ENCODE measurements at regions not wholly inside any gene's neighbourhood (a gene's known extent, or its start where the extent isn't known, plus 50 kb on each side); places are given as distances from the start of the nearest gene placed in this dataset.

DNA sequence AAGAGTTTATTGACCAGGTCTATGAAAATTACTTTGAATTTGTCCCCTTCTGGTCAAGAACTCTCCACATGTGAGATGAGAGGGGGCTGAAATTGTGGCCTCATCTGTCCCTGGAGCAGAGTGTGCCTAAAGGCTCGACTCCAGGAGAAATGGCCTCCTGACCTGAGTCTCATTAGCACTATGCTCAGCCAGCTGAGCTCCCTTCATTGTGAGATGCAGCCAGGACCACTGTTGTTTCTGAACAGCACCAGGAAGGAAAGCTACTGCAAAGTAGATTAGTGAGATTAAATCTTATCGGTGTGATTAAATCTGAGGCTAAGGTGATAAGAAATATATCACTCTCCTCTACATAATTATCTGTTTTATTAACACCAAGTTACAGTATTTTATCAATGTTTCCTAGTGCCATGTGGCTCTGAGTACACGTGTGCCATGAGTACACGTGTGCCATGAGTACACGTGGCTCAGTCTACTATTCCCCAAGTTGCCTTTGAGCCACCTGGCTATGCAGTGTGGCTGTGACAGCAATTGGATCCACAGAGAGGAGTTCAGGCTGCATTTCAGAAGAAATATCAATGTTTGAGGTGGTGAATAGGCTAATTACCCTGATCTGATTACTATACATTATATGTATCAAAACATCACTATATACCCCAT is 126.9 kb downstream of the IPMK start:
- H3K4me1 Mint-ChIP-seq = no peaks in the 10 kb centered on the region
- no peaks in the 10 kb centered on the region for H3K36me3 Mint-ChIP-seq
- peaks cover 2% of the 10 kb centered on the region for H3K27me3 Mint-ChIP-seq (ENCODE audit: low read depth)
- H3K9me3 Mint-ChIP-seq = peaks cover 19% of the 10 kb centered on the region
- no peak overlapping the region for H3K4me3 Mint-ChIP-seq
- TF ChIP-seq, protein P1, sequence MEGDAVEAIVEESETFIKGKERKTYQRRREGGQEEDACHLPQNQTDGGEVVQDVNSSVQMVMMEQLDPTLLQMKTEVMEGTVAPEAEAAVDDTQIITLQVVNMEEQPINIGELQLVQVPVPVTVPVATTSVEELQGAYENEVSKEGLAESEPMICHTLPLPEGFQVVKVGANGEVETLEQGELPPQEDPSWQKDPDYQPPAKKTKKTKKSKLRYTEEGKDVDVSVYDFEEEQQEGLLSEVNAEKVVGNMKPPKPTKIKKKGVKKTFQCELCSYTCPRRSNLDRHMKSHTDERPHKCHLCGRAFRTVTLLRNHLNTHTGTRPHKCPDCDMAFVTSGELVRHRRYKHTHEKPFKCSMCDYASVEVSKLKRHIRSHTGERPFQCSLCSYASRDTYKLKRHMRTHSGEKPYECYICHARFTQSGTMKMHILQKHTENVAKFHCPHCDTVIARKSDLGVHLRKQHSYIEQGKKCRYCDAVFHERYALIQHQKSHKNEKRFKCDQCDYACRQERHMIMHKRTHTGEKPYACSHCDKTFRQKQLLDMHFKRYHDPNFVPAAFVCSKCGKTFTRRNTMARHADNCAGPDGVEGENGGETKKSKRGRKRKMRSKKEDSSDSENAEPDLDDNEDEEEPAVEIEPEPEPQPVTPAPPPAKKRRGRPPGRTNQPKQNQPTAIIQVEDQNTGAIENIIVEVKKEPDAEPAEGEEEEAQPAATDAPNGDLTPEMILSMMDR (IDR thresholded peaks at IDR 0.05; ENCODE audit: unreplicated experiment) = no peak
- no peak overlapping the region for H3K27ac Mint-ChIP-seq
- no peak for DNase-seq (ENCODE audit: low spot score in 2 of 2, unreplicated experiment in 2 of 2)

GRCh38 chr10:58140054-58140453 is 127.6 kb downstream of the IPMK start:
- H3K4me3 Mint-ChIP-seq = no peak overlapping the region
- H3K36me3 Mint-ChIP-seq = no peaks in the 10 kb centered on the region
- H3K27ac Mint-ChIP-seq = no peak overlapping the region

GRCh38 chr10:58137813-58138212 is 129.9 kb downstream of the IPMK start:
- no peak overlapping the region for H3K27ac Mint-ChIP-seq
- H3K36me3 Mint-ChIP-seq = no peaks in the 10 kb centered on the region

More at GRCh38 chr10:58140054-58140453, 127.6 kb downstream of the IPMK start:
- DNase-seq (ENCODE audit: low spot score in 2 of 2, unreplicated experiment in 2 of 2) = no peak
- TF ChIP-seq, protein P1 (IDR thresholded peaks at IDR 0.05; ENCODE audit: unreplicated experiment) = no peak
- Mint-ChIP-seq H3K4me1 (no peaks in the 10 kb centered on the region), H3K27me3 (ENCODE audit: low read depth) (peaks cover 2% of the 10 kb centered on the region), H3K9me3 (peaks cover 19% of the 10 kb centered on the region)

DNA sequence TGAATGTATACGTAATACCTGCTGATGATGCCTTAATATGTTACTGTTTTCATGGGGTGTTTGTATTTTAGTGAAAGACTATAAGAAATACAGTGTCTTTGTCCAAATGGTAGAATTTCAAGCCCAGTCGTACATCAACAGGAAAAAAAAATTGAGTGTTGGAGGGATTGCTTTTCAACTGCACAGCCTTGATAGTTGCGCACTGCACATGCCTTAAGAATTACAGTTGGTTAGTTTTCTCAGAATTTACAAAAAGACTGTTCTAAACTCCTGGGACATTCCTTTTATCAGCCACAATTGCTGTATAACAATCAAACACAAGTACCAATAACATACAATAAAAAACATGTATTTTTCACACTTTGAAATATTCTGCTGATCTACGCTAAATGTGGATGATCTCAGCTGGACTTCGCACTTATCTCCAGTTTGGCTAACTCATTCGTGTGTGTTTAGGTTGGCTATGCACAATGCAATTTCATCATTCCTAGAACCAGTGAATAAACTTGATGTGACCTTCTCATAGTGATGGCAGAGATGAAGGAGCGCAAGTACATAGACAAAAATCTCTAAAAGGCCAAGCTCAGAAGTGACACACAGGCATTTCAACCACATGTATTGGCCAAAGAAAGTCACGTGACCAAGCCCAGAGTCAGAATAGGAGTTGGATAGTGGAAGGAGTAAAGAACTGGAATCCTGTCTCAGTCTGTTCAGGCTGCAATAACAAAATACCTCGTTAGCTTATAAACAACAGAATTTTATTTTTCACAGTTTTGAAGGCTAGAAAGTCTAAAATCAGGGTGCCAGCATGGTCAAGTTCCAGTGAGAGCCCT is 152.3 kb downstream of the IPMK start:
- H3K4me3 Mint-ChIP-seq = no peak overlapping the region
- no peaks in the 10 kb centered on the region for H3K36me3 Mint-ChIP-seq

More at GRCh38 chr10:58137813-58138212, 129.9 kb downstream of the IPMK start:
- Mint-ChIP-seq H3K9me3 (peaks cover 4% of the 10 kb centered on the region), H3K4me3 (no peak overlapping the region), H3K27me3 (ENCODE audit: low read depth) (peaks cover 2% of the 10 kb centered on the region), H3K4me1 (no peaks in the 10 kb centered on the region)
- TF ChIP-seq, protein P1 (IDR thresholded peaks at IDR 0.05; ENCODE audit: unreplicated experiment) = no peak
- DNase-seq (ENCODE audit: low spot score in 2 of 2, unreplicated experiment in 2 of 2) = no peak

GRCh38 chr10:58109731-58110130 is 158.0 kb downstream of the IPMK start:
- H3K27me3 Mint-ChIP-seq (ENCODE audit: low read depth) = no peaks in the 10 kb centered on the region
- no peak overlapping the region for H3K4me3 Mint-ChIP-seq
- no peaks in the 10 kb centered on the region for H3K36me3 Mint-ChIP-seq
- H3K9me3 Mint-ChIP-seq = no peaks in the 10 kb centered on the region
- H3K27ac Mint-ChIP-seq = no peak overlapping the region
- no peaks in the 10 kb centered on the region for H3K4me1 Mint-ChIP-seq
- TF ChIP-seq, protein P1 (IDR thresholded peaks at IDR 0.05; ENCODE audit: unreplicated experiment) = no peak
- DNase-seq (ENCODE audit: low spot score in 2 of 2, unreplicated experiment in 2 of 2) = no peak

More for the DNA sequence above, 152.3 kb downstream of the IPMK start:
- Mint-ChIP-seq H3K4me1 (no peaks in the 10 kb centered on the region), H3K9me3 (no peaks in the 10 kb centered on the region), H3K27me3 (ENCODE audit: low read depth) (no peaks in the 10 kb centered on the region), H3K27ac (no peak overlapping the region)
- TF ChIP-seq, protein P1 (IDR thresholded peaks at IDR 0.05; ENCODE audit: unreplicated experiment) = no peak
- no peak for DNase-seq (ENCODE audit: low spot score in 2 of 2, unreplicated experiment in 2 of 2)
